Vagina (tissue), 2 donors: ENCODE measurements at regions not wholly inside any gene's neighbourhood (a gene's known extent, or its start where the extent isn't known, plus 50 kb on each side); places are given as distances from the start of the nearest gene placed in this dataset.

ENCODE experiments used
- POLR2A ChIP-seq, 2 donors: fragments of 450-650 bp; IDR thresholded peaks; one replicate each; pipeline ENCODE4 v1.6.1; 2017; ENCODE audit warnings: antibody characterized with exemption in 2 of 2, mild to moderate bottlenecking in 2 of 2, moderate library complexity in 2 of 2
- POLR2AphosphoS5 ChIP-seq, 2 donors: sonication (generic); formaldehyde crosslinking; IDR thresholded peaks; one replicate each; pipeline ENCODE4 v1.9.0; 2017; ENCODE audit warnings: antibody characterized with exemption in 2 of 2, mild to moderate bottlenecking in 2 of 2, low read depth in 1 of 2; ENCODE audit not compliant: insufficient read depth in 1 of 2
- TF ChIP-seq, protein P1 (sequence below), 3 experiments: fragments of 450-650 bp in 2 of 3; fragments of 200-600 bp in 1 of 3; sonication (generic) in 1 of 3; IDR thresholded peaks; one replicate each; pipeline ENCODE4 v1.5.1; 2017 to 2019; ENCODE audit warnings: antibody characterized with exemption in 3 of 3, mild to moderate bottlenecking in 2 of 3, moderate library complexity in 2 of 3

DNA sequence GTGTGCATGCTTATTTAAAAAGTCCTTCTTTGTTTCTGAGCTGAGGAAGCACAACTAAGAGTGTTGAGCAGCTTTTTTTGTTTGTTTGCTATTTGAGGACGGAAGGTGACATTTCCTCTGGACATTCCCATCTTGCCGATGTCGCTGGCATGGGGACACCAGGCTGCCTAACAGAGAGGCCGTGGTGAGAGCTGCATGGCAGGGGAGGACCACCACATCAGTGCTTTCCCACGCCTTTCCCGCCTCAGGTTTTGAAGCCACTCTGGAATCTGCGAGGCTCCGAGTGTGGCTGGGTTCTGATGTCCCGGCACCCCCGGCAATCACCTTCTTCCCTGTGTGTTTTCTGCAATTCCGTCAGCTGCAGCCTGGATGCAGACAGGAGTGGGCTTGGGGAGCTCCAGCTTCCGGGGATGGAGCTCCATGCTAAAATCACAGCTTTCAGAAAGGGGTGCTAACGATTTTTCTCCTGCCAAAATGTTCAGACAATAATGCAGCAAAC lies 259.8 kb upstream of the IRX4 start:
- TF ChIP-seq, protein P1, sequence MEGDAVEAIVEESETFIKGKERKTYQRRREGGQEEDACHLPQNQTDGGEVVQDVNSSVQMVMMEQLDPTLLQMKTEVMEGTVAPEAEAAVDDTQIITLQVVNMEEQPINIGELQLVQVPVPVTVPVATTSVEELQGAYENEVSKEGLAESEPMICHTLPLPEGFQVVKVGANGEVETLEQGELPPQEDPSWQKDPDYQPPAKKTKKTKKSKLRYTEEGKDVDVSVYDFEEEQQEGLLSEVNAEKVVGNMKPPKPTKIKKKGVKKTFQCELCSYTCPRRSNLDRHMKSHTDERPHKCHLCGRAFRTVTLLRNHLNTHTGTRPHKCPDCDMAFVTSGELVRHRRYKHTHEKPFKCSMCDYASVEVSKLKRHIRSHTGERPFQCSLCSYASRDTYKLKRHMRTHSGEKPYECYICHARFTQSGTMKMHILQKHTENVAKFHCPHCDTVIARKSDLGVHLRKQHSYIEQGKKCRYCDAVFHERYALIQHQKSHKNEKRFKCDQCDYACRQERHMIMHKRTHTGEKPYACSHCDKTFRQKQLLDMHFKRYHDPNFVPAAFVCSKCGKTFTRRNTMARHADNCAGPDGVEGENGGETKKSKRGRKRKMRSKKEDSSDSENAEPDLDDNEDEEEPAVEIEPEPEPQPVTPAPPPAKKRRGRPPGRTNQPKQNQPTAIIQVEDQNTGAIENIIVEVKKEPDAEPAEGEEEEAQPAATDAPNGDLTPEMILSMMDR (IDR thresholded peaks at IDR 0.05) = no peak
- TF ChIP-seq POLR2A (IDR thresholded peaks at IDR 0.05) = no peak
- no peak for TF ChIP-seq POLR2AphosphoS5 (IDR thresholded peaks at IDR 0.05; ENCODE audit: insufficient read depth in 1 of 2, low read depth in 1 of 2)
